HG03025 (cell line): ENCODE measurements at regions not wholly inside any gene's neighbourhood (a gene's known extent, or its start where the extent isn't known, plus 50 kb on each side); places are given as distances from the start of the nearest gene placed in this dataset.

Experiments used
- ATAC-seq: cut with Tn5 transposase; IDR thresholded peaks from one replicate; pipeline ENCODE4 v1.9.1; 2021; ENCODE audit warnings: mild to moderate bottlenecking, moderate library complexity; ENCODE audit not compliant: unreplicated experiment, low FRiP score

DNA sequence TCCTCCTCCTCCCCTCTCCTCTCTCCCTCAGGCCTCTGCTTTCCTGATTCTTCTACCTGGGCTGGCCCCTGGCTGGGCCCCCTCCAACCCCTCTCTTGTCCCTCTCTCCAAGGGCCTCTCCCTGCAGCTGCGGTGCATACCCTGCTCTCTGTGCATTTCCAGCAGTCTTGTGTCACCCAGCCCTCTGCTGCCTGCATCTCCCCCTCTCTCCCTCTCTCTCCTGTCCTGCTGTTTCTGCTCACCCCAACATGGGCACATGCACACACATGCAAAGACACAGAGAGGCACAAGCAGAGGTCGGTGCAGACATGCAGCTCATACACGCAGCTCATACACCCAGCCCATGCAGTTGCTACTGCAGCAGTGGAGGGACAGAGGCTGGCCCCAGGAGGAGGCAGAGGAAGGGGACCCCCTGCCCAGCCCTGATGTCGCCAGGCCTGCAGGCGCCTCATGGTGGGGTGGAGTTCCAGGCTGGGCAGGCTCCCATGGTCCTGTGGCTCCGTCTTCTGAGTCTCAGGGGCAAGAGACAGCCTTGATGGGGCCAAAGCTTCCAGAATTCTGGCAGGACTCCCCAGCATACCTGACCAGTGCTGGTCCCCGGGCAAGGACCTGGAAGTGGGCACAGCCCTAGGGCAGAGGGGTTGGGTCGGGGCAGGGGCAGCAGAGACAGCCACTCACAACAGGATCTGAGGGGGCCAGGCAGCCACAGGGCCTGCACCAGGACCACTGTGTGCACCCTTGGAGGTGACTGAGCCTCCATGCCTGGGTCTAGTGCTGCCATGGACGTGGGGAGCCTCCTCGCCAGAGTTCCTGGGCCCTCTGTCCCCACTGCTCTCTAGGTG is 216.9 kb downstream of the C9orf50 start:
- ATAC-seq, result no peak

DNA sequence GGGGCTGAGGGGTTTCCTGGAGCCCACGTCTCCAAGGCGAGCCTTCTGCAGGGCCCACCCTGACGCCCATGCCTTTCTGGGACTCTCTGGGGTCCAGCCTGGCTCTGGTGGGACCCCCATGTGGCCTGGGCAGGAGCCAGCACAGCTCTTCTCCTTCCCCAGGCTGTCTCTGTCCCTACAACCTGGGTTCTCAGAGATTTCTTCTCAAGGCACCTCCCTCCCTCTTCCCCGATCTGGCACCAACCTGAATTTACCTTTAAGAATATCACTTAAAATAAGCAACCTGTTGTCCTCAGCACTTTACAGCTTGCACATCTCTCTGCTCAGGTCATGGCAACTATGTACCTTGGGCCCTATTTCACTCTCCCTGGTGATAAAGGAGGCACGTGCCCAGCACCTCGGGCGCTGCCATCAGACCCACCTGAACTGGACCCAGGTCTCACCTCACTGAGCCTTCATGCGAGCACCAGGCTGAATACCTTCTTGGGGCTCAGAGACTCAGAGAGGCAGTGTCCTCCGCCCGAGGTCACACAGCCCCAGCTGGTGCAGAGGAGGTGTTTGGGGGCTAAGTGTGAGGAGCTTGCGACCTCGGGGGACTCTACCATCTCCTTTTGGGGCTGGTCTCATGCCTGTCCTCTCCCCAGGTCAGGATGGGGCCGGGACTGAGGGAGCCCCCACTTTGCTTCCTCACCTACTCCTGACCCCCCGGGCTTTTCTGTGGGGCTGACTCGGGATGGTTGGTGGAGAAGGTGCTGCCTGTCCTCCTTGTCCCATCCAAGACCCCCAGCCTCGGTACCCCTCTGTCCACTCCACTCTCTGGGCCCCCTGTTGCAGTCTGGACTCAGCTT is 217.7 kb downstream of the C9orf50 start:
- no peak for ATAC-seq

DNA sequence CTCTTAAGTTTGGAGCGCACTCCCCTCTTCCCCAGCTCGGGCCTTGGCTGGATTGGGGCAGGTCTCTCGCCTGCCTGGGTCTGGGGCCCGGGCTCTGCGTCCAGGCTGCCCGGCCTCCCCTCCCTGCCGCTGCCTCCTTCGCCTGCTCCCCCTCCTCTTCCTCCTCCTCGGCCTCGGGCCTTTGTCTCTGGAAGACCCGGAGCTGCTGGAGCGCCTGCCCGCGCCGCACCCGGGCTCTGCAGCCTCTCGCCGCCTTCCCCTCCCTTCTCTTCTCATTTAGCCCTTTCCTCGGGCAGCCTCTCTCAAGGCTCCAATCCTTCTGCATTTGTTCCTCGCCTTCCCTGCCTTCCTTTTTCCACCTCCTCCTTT is 218.5 kb downstream of the C9orf50 start:
- ATAC-seq, result no peak

DNA sequence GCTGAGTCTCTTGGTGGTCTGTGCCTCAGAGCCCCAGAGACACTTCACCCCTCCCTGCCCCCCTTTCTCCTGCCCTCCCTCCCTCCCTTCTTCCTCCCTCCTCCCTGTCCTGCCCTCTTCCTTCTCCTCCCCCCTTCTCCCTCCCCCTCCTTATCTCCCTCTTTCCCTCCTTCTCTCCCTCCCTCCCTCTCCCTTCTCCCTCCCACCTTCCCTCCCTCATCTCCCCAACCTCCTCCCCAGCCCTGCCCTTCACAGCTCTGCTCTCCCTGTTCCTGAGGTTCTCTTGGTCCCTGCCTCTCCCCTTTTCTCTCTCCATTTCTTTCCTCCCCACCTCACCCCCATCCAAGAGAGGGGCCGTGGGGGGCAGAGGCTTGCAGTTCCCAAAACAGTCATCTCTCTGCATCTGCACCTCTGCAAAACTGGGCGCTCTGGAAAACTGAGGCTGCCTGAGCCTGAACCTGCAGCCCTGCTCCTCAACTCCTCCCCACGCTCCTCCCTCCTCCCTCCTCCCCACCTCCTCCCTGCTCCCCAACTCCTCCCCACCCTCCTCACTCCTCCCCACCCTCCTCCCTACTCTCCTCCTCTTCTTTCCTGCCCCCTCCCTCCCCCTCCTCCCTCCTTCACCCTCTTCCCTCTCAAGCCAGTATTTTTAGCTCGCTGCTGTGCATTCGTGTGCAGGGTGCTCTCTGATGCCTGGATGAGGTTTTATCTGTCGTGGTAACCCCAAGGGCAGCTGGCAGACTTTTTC is 219.1 kb downstream of the C9orf50 start:
- no peak for ATAC-seq

DNA sequence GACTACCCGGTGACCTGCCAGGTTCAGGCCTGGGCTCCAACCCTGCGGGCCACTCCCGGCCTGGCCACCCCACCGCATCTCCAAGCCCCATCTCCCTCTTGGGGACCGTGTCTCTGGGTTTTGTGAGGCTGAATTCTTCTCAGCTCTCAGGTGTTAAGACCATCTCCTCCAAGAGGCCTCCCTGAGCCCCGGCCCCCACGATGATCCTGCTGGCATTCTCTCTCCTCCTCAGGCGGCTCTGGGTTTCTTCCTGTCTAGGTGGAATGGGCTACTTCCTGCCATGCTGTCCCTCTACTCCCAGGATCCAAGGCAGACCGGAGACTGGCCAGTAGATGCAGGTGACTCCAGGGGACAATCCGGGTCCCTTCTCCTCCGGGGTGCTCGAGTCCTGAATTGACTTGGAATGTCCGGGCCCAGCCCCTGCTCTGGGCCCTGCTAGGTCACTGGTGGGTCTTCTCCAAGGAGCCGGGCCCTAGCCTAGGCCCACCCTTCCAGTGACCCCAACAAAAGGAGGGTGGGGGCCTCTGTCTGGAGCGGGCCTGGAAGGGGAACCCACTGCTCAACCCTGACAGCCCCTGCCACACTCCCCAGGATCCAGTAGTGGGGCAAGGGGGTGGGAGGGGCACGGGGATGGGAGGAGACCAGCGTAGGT is 219.8 kb downstream of the C9orf50 start:
- no peak for ATAC-seq

DNA sequence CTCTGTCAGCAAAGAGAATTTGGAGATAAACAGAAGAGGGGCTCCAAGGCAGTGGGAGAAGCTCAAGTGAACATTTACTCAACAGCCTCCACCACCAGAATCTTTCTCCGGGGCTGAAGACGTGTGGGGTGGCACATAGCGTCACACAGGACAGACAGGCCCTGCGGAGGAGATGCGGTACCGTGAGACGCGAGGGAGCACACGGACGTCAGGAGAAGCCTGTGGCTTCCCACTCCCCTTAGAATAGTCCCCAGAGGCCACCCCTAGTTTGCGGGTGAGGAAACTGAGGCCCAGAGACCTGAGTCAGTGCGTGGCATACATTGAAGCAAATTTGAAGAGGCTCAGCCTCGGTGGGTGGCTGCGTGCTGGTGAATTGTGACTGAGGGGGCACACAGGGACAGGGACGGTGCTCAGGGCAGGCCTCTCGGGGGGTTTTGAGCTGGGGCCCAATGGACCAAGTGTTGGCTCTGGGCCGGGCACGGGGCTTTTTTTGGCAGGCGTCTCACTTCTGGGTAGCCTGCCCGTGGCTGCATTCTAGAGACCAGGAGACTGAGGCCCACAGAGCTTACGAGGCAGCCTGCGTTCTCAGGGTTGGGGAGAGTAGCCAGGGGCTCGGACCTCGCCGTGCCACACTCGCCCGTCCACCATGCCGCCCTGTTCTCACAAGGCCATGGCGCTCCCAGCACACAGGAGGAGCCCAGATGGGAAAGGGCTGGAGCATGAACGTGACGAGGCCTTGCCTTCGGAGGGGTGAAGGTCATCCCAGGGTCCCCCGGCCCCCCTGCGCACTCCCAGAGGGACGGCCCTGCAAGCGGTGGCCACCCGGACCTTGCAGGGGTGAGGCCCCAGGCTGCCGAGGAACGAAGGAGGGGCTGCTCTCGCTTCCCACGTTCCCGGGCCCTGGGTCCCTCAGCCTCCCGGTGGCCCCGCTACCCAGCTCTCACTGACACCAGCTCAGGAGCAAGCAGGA is 220.6 kb downstream of the C9orf50 start:
- no peak for ATAC-seq

DNA sequence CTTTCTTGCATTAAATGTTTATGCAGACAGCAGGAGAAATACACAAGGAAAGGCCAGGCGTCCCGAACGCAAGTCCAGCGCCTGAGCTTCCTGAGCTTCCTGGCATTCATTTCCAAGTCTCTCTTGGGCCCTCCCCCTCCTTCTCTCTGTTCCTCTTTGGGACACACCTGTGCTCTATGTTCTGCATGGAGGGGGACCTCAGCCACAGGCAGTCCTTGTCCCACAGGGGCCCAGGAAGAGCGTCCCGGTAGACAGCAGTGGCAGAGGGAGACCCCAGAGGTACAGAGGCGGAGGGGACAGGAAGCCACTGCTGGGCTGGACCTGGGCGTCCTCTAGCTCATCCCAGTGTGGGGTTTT is 221.3 kb downstream of the C9orf50 start:
- no peak for ATAC-seq

DNA sequence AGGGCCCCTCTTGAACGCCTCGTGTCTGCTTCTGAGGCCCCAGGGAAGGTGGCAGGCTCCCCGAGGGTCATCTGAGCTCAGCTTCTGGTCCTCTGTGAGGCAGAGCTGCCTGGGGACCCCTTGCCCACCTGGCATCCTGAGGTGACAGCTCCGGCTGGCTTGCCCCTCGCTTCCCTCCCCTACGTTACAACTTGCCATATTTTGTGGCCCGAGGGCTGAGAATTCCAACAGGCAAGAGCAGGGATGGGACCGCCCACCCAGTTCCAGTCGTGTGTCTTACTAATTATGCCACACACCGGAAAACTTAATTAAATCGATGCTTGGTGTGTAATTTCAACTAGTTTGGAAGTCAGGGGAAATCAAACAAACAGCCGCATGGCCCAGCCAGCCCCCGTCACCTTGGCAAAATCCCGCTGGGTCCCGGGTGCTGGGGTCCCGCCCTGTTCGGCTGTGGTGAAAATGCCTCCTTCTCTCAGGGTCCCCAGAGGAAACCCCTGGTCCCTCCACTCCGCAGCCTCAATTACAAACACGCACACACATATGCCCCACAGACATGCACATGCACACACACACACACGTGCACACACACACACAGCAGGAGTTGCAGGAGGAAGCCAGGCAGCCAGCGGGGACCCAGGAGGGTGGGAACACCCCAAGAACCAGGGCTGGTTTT is 221.0 kb upstream of the IER5L start:
- ATAC-seq, result no peak

DNA sequence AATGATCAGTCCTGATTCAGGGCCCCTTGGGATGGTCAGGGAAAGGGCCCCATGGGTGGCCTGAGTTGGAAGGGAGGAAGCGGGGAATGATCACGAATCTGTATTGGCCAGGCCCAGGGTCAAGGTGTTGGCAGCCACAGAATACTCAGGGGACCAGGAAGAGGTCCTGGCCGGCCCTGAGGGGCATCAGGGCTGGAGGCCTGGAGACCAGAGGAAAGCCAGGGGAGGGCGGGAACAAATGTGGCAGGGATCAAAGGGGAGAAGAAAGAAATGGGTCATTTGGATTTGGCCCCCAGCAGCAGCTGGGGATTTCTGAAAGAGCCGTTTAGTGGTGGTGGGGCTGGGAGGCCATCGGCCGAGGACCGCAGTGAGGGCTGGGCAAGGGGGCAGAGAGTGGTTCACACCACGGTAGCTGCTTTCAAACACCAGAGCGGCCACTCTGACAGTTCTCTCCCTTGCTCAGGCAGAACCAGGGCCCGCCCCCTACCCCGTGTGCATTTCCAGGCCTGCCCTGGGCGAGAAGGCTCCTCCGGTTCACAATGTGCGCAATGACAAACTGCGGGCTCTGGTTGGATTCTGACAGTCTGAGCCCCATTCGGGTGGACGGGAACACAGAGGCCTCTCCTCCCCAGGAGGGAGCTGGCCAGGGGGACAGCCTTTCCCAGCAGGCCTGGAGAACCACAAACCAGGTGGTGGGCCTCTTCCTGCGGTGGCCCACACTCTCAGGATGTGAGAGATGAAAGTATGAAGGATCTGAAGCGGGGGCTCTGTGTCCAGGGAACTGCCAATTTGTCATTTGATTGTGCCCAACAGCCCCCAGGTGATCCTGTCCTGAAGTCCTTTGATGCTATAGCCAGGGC is 220.3 kb upstream of the IER5L start:
- ATAC-seq, result no peak

DNA sequence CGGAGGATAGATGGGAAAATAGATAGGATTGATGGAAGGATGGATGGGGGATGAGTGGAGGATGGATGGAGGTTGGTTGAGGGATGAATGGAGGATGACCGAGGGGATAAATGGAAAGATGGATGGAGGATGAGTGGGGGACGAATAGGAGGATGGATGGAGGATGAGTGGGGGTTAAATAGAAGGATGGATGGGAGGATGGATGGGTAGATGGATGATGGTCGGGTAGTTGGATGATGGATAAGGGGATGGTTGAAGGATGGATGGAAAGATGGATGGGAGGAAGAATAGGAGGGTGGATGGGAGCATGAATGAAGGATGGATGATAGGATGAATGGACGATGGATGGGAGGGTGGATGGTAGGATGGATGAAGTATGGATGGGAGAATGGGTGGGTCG is 219.3 kb upstream of the IER5L start:
- ATAC-seq, result no peak

DNA sequence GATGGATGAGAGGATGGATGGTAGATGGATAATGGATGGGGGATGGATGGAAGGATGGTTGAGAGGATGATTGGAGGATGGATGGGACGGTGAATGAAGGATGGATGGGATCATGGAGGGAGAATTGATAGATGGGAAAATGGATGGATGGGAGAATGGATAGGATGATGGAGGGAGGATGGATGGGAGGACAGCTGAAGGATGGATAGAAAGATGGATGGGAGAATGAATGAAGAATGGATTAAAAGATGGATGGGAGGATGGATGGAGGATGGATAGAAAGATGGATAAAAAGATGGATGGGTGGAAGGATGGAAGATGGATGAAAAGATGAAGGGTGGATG is 218.3 kb upstream of the IER5L start:
- ATAC-seq, result no peak

DNA sequence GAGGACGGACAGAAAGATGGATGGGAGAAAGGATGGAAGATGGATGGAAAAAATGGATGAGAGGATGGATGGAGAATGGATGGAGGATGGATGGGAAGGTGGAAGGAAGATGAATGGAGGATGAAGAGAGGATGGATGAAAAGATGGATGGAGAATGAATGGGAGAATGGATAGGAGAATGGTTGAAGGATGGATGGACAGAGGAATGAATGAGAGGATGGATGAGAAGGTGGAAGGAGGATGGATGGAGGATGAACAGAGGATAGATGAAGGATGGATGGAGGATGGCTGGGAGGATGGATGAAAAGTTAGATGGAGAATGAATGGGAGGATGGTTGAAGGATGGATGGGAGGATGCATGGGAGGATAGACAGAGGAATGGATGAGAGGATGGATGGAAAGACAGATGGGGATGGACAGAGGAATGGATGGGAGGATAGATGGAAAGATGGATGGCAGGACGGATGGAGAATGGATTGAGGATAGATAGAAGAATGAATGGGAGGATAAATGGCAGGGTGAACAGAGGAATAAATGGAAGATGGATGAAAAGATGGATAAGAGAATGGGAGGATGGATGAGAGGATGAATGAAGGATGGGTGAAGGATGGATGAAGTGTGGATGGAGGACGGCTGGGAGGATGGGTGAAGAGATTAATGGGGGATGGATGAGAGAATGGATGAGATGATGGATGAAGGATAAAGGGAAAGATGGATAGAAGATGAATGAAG is 217.7 kb upstream of the IER5L start:
- ATAC-seq, result no peak

DNA sequence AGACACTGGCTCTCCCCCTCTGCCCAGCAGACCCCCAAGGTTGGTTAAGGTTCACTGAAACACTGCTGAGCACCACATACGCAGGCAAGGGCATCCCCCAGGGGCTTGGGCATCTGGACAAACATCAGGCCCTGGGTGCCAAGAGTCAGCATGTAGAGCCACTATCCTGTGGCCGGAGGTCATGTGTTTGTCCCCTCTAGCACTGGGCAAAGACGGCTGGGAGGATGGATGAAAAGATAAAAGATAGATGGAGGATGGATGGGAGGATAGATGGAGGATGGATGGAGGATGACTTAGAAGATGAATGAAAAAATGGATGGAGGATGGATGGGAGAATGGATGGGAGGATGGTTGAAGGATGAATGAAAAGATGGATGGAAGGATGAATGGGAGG is 216.8 kb upstream of the IER5L start:
- no peak for ATAC-seq

DNA sequence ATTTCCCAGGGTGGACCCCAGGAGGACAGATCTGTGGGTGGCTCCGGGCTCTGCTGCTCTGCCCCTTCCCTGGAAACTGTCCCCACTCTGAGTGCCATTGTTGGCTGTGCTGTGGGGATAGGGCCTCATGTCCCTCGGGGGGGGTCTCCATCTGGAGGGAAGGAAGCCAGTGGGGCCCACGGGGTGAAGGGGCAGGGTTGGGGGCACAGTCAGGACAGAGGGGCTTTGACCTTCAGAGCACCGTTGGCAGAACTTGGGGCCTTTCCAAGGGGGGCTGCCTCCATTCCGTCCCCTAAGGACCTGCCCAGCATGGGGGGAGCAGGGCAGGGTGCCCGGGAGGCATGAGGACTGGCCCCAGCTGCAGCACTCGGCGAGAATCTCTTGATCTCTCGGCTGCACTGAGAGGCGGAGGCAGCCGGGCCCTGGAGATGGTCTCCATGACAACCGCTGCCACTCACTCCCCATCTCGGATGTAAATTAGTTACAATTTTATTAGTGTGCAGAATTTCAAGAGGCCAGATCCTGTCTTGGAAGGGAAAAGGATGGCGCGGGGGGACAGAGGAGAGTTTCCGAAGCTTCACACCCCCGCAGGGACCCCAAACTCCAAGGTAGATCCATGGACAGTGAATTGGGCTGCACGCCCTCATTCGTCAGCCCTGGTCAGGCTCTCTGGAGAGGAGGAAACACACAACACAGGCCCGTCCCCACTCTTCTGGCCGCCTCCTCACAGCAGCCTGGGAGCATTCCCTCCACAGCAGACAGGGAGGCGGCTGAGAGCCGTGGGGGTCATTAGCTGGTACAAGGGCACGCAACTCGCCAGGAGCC is 216.2 kb upstream of the IER5L start:
- no peak for ATAC-seq

DNA sequence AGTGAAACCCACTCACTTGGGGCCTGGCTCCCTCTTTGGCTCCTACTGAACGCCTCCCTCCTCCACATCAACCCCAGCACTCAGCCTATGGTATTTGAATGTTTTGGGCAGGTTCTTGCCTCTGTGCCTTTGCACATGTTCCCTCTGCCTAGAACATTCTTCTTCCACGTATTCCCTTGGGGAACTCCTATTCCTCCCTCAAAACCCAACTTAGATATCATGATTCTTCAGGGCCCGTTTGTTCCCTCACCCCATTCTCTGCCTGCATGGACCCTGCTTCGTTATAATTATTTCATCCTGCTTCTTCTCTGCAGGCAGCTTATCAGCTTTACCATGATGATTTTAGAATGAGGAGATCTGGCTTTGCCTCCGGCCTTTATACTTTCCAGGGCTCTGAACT is 215.0 kb upstream of the IER5L start:
- ATAC-seq, result no peak

DNA sequence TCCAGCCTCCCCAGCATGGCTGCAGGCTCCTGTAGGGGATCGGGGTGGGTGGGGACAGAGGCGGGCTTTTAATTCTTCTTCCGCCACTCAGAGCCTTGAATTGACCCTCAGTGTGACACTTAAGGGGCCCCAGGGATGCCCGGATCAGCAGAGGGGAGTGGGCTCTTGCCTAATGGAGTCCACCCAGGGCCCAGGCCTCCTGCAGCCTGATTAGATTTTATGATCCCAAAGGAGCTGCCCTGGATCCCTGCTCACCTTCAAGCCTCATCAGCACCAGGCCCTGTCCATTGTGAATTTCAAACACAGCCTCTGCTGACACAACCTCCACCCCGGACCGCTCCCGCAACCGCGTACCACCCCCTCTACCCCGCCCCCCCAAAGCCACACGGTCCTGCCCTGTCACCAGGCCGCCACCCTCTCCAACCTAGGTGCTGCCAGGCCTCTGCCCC is 214.1 kb upstream of the IER5L start:
- ATAC-seq, result no peak

DNA sequence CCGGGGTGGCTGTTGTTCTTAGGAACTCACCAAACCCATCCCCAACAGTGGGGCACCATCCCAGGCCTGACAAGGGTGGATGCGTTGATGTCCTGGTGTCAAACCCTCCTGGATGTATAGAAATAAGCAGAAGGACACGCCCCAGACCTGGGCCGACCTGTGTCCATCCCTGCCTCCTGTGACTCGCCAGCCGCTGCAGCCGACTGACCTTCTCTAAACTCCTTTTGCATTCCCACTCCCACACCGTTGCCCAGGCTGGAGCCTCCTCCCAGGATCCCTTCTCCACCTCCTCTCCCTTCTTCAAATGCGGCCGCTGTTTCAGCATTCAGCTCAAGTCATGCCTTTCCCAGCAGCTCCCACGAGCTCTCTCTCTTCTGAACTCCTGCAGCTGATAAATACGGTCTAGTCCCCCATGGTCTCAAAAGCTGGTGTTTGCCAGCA is 213.2 kb upstream of the IER5L start:
- ATAC-seq, result no peak
